Activated CD4-positive, alpha-beta T cell treated with anti-CD3 and anti-CD28 coated beads for 48 hours (primary cell): ENCODE measurements at regions not wholly inside any gene's neighbourhood (a gene's known extent, or its start where the extent isn't known, plus 50 kb on each side); places are given as distances from the start of the nearest gene placed in this dataset.

ENCODE experiments used
- DNase-seq: peaks from one replicate; pipeline ENCODE4 v3.0.0-alpha.2; 2020

- DNase-seq: no peak
Observed at GRCh38 chr9:88696501-88696900, 161.5 kb downstream of the NXNL2 start.

DNA sequence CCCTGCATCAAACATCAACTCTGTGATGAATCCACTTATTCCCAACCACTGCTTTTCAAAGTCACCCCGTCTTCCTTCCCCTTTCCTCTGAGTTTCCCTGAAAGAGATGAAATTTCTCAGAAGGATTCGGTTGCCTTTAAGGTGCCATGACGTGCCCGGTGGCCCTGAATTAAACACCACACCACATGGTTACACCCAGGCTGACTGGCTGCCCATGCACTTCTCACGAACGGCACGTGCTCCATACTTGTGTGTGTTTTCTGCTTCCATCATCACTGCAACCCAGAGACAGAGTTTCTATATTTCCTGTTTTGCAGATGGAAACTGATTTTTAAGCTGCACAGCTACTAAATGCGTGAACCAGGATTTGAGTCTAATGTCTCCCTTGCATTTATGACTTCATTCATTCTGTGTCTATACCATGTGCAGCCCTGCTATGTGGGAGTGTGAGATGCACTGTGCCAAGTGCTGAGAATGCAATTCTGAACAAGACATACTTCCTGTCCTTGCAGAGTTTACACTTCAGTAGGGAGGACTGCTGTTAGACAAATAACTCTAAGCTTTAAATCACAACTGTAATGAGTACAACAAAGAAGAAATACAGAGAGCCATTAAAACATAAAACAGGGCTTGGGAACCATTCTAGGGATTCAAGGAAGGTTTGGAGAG, 162.9 kb downstream of the NXNL2 start:
- DNase-seq: no peak

- DNase-seq: no peak
Observed at GRCh38 chr9:88702985-88703384, 168.0 kb downstream of the NXNL2 start.

GRCh38 chr9:88706193-88707113, 171.5 kb downstream of the NXNL2 start:
- DNase-seq: no peak

- no peak for DNase-seq
Observed at GRCh38 chr9:88710449-88710848, 175.5 kb downstream of the NXNL2 start.

GRCh38 chr9:88711719-88712118, 176.7 kb downstream of the NXNL2 start:
- no peak for DNase-seq

DNA sequence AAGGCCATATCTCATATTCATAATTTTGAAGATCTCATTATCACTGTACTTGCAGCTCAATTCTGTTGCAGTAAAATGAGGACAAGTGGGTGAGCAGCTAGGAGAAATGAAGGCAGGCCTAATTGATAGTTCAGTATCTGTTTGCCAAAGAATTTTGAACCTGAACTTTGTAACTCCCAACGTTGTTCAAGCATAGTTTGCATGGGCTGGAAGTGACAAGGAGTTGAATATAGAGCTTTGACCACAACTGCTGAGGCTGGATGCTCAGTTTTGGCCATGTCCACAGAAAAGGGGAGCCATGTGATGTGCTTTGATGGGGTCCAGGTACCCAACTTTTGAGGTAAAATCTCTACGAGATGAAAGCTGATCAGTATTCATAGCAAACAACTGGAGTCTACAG, 177.5 kb downstream of the NXNL2 start:
- no peak for DNase-seq

GRCh38 chr9:88713010-88713409, 178.0 kb downstream of the NXNL2 start:
- no peak for DNase-seq

DNA sequence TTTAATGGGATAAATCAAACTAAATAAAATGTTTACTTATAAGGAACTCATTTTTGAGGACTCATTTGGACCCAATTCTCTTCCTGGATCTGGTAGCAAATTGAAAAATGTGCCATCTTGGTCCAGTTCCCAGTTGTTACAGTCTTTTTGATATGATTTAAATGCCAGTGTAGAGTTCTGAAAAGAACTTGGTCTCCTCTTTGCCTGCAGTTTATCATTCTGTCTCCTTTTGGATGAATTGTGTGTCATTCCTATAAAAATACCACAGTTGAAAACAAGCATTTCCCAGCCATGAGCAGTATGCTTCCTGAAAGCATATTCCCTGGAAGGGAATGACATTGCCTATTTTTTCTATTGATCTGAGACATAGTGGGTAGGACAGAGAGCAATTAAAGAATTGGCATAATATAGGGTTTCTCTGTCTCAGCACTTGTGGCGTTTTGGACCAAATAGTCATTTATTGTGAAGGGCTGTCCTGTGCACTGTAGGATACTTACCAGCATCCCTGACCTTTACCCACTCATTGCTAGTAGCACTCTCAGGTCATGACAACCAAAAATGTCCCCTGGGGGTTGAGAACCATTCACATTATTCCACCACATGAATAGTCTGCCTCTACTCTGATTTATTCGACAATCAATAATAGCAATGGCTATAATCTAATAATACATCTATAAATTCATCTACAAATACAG, 181.8 kb downstream of the NXNL2 start:
- DNase-seq: no peak

DNA sequence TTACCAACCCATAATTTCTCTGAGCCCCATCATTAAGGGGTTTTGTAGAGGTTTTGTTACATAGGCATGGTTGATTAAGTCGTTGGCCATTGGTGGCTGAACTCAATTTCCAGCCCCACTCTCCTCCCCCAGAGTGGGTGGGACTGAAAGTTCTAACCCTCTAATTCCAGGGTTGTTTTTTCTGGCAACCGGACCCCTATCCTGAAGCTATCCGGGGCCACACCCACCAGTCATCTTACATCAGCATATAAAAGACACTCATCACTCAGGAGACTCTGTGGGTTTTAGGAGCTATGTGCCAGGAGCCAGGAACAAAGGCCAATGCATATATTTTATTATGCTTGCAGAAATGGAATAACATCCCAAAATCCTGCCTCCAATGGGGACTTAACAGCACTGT, 186.0 kb downstream of the NXNL2 start:
- no peak for DNase-seq

DNA sequence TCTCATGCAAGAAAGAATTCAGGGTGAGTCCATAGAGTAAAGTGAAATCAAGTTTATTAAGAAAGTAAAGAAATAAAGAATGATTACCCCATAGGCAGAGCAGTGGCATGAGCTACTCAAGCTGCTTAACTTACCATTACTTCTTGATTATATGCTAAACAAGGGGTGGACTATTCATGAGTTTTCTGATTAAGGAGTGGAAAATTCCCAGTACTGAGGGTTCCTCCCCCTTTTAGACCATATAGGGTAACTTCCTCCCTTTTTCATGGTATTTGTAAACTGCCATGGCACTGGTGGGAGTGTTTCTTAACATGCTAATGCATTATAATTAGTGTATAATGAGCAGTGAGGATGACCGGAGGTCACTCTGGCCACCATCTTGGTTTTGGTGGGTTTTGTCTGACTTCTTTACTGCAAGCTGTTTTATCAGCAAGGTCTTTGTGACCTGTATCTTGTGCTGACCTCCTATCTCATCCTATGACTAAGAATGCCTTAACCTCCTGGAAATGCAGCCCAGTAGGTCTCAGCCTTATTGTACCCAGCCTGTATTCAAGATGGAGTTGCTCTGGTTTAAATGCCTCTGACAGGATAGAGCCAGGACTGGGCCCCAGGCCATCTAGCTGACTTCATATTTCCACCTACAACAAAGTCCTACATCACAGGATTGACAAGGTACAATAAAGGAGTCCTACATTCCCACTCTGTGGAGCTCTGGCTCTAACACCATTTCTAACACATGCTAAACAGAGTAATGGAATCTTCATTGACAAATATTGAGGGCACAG, 186.7 kb downstream of the NXNL2 start:
- DNase-seq: no peak

DNA sequence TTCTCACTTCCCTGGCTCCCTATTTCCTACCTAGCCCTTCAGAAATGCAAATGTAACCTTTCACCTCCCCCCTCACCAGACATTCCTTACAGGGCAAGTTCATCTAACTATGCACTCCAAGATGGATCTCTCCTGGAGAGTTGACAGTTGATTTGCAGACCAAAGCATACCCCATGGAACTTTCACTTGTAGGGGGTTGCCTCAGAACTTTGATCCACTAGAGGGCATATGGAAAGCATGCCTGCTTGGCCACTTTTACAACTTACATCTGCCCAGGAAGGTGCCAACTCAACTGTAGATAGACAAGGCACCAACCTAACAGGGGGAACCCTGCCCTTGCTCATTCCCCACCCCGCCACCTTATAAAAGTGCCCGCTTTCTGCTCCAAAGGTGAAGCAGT, 187.8 kb downstream of the NXNL2 start:
- DNase-seq: no peak

GRCh38 chr9:88723751-88724150, 188.8 kb downstream of the NXNL2 start:
- DNase-seq: no peak

DNA sequence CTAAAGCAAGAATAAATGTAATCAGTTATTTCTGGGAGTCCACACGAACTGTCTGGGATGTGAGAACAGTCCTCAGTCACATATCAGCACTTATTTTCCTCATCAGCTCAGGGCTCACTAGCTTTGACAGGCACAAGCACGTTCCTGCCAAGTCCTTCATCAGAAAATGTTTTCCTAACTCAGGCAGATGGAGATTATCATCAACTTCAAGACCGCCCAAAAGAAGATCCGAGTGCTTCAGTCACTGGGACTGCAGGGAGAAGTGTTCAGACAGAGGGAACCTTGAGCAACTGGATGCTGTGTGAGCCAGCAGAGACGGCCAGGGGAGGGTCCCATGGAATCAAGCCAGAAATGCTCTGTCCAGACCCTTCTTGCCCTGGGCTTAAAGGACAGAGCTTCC, 189.4 kb downstream of the NXNL2 start:
- DNase-seq: no peak

- DNase-seq: no peak
Observed at GRCh38 chr9:88725300-88726019, 190.5 kb downstream of the NXNL2 start.

GRCh38 chr9:88726803-88727202, 191.8 kb downstream of the NXNL2 start:
- DNase-seq: no peak

DNA sequence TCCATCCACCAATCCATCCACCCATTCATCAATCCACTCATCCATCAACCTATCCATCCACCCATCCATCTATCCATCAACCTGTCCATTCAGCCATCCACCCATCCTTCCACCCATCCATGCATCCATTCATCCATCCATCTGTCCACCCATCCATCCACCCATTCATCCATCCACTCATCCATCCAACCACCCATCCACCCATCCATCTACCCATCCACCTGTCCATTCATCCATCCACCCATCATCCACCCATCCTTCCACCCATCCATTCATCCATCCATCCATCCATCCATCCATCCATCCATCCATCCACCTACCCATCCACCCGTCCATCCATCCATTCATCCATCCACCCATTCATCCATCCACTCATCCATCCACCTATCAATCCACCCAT, 195.8 kb downstream of the NXNL2 start:
- DNase-seq: no peak

DNA sequence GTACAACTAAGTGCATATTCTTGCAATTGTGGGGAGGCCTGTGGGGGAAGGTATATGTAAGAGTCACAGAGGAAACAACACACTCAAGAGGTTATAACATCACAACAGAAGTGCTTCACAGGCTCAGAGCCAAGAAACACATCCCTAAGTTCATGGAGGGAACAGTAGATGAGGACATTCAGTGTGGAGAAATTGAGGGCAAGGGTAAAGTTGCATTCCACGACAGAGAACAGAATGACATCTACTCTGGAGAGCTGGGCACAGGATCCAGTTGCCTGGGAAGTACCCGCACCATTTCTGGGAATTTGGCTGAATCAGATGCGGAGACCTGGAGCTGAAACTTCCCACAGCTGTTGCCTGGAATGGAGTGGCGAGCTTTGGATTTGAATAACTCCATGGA, 197.2 kb downstream of the NXNL2 start:
- no peak for DNase-seq

DNA sequence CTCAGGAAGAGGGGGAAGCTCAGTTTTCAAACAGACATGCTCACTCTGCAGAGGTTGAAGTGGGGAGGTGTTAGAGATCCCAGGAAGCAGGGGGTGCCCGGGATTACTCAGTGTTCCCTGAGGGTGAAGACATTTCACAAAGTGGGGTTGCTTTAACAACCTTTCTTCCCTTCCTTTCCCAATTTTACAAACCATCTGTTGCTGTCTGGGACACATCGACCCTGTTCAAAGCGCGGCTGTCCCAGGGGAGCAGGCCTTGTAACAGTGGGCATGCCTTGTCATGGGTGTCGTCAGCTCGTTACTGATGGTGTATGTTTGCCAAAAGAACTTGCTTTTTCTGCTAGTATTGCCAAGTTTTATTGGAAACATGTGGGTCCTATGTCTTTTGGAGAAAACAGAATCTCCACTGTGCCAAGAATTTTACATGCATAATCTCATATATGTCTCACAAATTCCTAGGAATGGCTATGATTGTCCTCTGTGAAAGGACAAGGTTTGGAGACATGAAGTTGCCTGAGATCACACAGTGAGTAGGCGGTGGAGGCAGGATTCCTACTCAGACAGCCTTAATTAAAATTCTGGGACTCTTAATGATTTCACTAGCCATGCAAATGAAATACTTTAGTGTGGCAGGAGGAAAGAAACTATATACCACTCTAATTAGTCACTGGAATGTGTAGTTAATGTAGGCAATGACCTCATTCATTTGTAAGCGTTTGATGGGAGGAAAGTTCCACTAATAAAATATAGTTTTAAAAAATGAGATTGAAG, 198.9 kb downstream of the NXNL2 start:
- DNase-seq: no peak

DNA sequence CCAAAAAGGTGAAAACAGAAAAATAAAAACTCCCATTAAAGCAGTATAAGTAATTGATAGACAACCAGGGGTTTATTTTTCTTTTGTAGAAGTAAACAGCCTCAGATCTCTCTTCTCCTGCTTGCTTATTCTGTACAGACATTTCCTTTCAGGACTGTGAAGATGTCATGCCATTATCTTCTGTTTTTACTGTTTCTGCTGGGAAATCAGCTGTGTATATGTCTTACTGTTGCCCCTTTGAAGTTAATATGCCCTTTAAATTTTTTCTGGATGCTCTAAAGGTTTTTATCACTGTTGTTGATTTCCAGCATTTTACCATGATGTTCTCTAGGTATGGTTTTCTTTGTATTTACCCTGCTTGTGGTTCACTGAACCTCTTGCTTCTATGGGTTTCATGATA, 199.5 kb downstream of the NXNL2 start:
- no peak for DNase-seq

- no peak for DNase-seq
Observed at GRCh38 chr9:88736136-88736637, 201.2 kb downstream of the NXNL2 start.
